Neuronal stem cell (in vitro differentiated cells): ENCODE measurements at regions not wholly inside any gene's neighbourhood (a gene's known extent, or its start where the extent isn't known, plus 50 kb on each side); places are given as distances from the start of the nearest gene placed in this dataset.
"Not testable (repeated sequence)": the region's sequence is repeated elsewhere in the genome, so short reads cannot be mapped to it uniquely, and the experiment has no call there.

Experiments
- DNase-seq: peaks from one replicate; pipeline ENCODE4 v3.0.0-alpha.2; 2013; ENCODE audit warnings: low spot score
- H2AFZ ChIP-seq: one replicate; pipeline ENCODE4 v1.6.1; 2013; ENCODE audit warnings: mild to moderate bottlenecking, low read length, inconsistent platforms
- H2AK5ac ChIP-seq: 2 replicates; pipeline ENCODE4 v1.6.1; 2013; ENCODE audit warnings: low read depth, mild to moderate bottlenecking, inconsistent platforms, low read length, moderate library complexity, mixed read lengths
- H2BK120ac ChIP-seq: 2 replicates; pipeline ENCODE4 v1.6.1; 2013; ENCODE audit warnings: low read depth, mild to moderate bottlenecking, inconsistent platforms, low read length, moderate library complexity, mixed read lengths
- H2BK12ac ChIP-seq: one replicate; pipeline ENCODE4 v1.6.1; 2013; ENCODE audit warnings: low read length, inconsistent platforms
- H2BK15ac ChIP-seq: 2 replicates; pipeline ENCODE4 v1.6.1; 2013; ENCODE audit warnings: mild to moderate bottlenecking, low read length, inconsistent platforms, mixed read lengths
- H2BK5ac ChIP-seq: one replicate; pipeline ENCODE4 v1.6.1; 2013; ENCODE audit warnings: inconsistent platforms, mild to moderate bottlenecking, low read length, moderate library complexity
- H3K14ac ChIP-seq: one replicate; pipeline ENCODE4 v1.6.1; 2013; ENCODE audit warnings: low read length, inconsistent platforms
- H3K18ac ChIP-seq: 2 replicates; pipeline ENCODE4 v1.6.1; 2013; ENCODE audit warnings: low read length, inconsistent platforms
- H3K23ac ChIP-seq: 2 replicates; pipeline ENCODE4 v1.6.1; 2013; ENCODE audit warnings: low read depth, mild to moderate bottlenecking, mixed read lengths, low read length, inconsistent platforms; ENCODE audit not compliant: poor library complexity
- H3K27ac ChIP-seq: replicated peaks from 3 replicates; pipeline ENCODE4 v1.5.1; 2013; ENCODE audit warnings: low read length, inconsistent platforms
- H3K27me3 ChIP-seq, 3 experiments: 2 replicates each; pipeline ENCODE4 v1.6.1; 2013; ENCODE audit warnings: low read length in 3 of 3, mild to moderate bottlenecking in 2 of 3, inconsistent platforms in 1 of 3, low read depth in 1 of 3, mixed read lengths in 1 of 3, moderate library complexity in 1 of 3; ENCODE audit not compliant: control insufficient read depth in 3 of 3, insufficient read depth in 3 of 3
- H3K36me3 ChIP-seq, 2 donors: replicated peaks in 1 of 2; 2 replicates each; pipeline ENCODE4 v1.6.1; 2013; ENCODE audit warnings: low read length in 2 of 2; ENCODE audit not compliant: control insufficient read depth in 2 of 2, insufficient read depth in 2 of 2
- H3K4ac ChIP-seq: 2 replicates; pipeline ENCODE4 v1.6.1; 2013; ENCODE audit warnings: inconsistent platforms, mild to moderate bottlenecking, low read length, moderate library complexity
- H3K4me1 ChIP-seq, 2 donors: 1 replicate in 1 of 2; 2 replicates in 1 of 2; pipeline ENCODE4 v1.6.1; 2013; ENCODE audit warnings: low read length in 2 of 2, low read depth in 1 of 2; ENCODE audit not compliant: control insufficient read depth in 2 of 2, insufficient read depth in 1 of 2
- H3K4me2 ChIP-seq: one replicate; pipeline ENCODE4 v1.6.1; 2013; ENCODE audit warnings: mild to moderate bottlenecking, low read length, inconsistent platforms; ENCODE audit not compliant: insufficient read depth, poor library complexity, severe bottlenecking
- H3K4me3 ChIP-seq, 2 donors: 2 replicates each; pipeline ENCODE4 v1.5.1; 2013; ENCODE audit warnings: low read length in 2 of 2, mild to moderate bottlenecking in 2 of 2, inconsistent platforms in 1 of 2, moderate library complexity in 1 of 2
- H3K79me1 ChIP-seq: one replicate; pipeline ENCODE4 v1.6.1; 2013; ENCODE audit warnings: low read depth, mild to moderate bottlenecking, inconsistent platforms, low read length, moderate library complexity
- H3K9ac ChIP-seq: one replicate; pipeline ENCODE4 v1.6.1; 2013; ENCODE audit warnings: mild to moderate bottlenecking, low read depth, low read length, inconsistent platforms; ENCODE audit not compliant: poor library complexity
- H3K9me3 ChIP-seq, 2 donors: replicated peaks in 1 of 2; 2 replicates each; pipeline versions ENCODE3 to v1.6.1; 2013; ENCODE audit warnings: low read length in 2 of 2, mild to moderate bottlenecking in 2 of 2, inconsistent platforms in 1 of 2, low read depth in 1 of 2, mixed read lengths in 1 of 2, moderate library complexity in 1 of 2; ENCODE audit not compliant: control insufficient read depth in 2 of 2, insufficient read depth in 1 of 2
- H4K8ac ChIP-seq: one replicate; pipeline ENCODE4 v1.6.1; 2013; ENCODE audit warnings: low read depth, mild to moderate bottlenecking, inconsistent platforms, low read length, moderate library complexity
- H4K91ac ChIP-seq: one replicate; pipeline ENCODE4 v1.6.1; 2013; ENCODE audit warnings: low read length, low read depth, mild to moderate bottlenecking, inconsistent platforms; ENCODE audit not compliant: poor library complexity
- WGBS, 2 donors: extraction: QIAGEN DNeasy Blood & Tissue Kit; methylation state at CpG; one replicate each; pipeline ENCODE4 v1.1.7; 2013; ENCODE audit warnings: missing lambda C conversion rate in 2 of 2, mixed read lengths in 1 of 2; ENCODE audit not compliant: insufficient read length in 2 of 2, insufficient replicate concordance in 1 of 2; ENCODE audit errors: extremely low coverage in 2 of 2; 5-methylcytosine and 5-hydroxymethylcytosine counted together

- H3K36me3 ChIP-seq: no peaks in the 10 kb centered on the region
- H3K79me1 ChIP-seq: no peaks in the 10 kb centered on the region
- H2BK12ac ChIP-seq: no peak overlapping the region
- H3K27ac ChIP-seq: no peak overlapping the region
- H2AK5ac ChIP-seq: no peak overlapping the region
- H3K27me3 ChIP-seq: no peaks in the 10 kb centered on the region
- no peak overlapping the region for H4K8ac ChIP-seq
- H2BK120ac ChIP-seq: no peak overlapping the region
- H3K18ac ChIP-seq: no peak overlapping the region
- no peak overlapping the region for H2BK15ac ChIP-seq
- no peak overlapping the region for H2AFZ ChIP-seq
- no peak overlapping the region for H4K91ac ChIP-seq
- no peak overlapping the region for H3K14ac ChIP-seq
- WGBS, 2 donors: no CpG with 5 or more reads among the region's 6 CpGs
- H2BK5ac ChIP-seq: no peak overlapping the region
- H3K9me3 ChIP-seq: no peaks in the 10 kb centered on the region
- no peak overlapping the region for H3K4me3 ChIP-seq
- H3K4me1 ChIP-seq: no peaks in the 10 kb centered on the region
- no peak overlapping the region for H3K23ac ChIP-seq
- DNase-seq: no peak
- H3K9ac ChIP-seq: no peak overlapping the region
- H3K4me2 ChIP-seq: no peak overlapping the region
- no peak overlapping the region for H3K4ac ChIP-seq
These were observed 152.9 kb upstream of the DAB1 start for GRCh38 chr1:57576756-57577155.

- Histone ChIP-seq H3K23ac (no peak overlapping the region), H3K4me2 (no peak overlapping the region)
These were observed 148.2 kb upstream of the DAB1 start for GRCh38 chr1:57572016-57572415.

DNA sequence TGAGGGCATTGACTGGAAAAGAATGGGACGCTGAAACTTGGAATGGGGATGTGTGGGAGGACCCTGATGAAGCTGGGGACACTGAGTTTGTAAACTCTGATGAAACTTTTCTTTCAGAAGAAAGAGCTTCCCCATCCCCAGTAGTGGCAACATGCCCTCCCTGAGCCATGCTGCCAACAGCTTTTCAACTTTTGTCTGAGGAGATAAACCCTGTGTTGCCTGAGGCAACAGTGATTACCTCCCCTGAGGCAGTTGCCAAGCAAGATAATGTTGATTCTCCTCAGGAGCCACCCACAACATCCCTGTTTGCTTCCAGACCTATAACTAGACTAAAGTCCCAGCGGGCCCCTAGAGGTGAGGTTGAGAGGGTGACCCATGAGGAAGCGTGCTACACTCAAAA lies 134.2 kb upstream of the DAB1 start:
- H3K27ac ChIP-seq, H3K4ac ChIP-seq, H4K8ac ChIP-seq, H4K91ac ChIP-seq, H3K4me1 ChIP-seq, DNase-seq, H3K23ac ChIP-seq, H2BK120ac ChIP-seq, H2BK12ac ChIP-seq, H3K14ac ChIP-seq, H3K27me3 ChIP-seq, H2BK15ac ChIP-seq, H3K9me3 ChIP-seq, H3K36me3 ChIP-seq, H3K18ac ChIP-seq, H3K9ac ChIP-seq, H3K4me2 ChIP-seq, H2BK5ac ChIP-seq, H3K79me1 ChIP-seq, H2AFZ ChIP-seq, H3K4me3 ChIP-seq, H2AK5ac ChIP-seq: not testable (repeated sequence)
- no CpG with 5 or more reads among the region's 3 CpGs for WGBS, 2 donors

More at GRCh38 chr1:57572016-57572415, 148.2 kb upstream of the DAB1 start:
- H3K18ac ChIP-seq: no peak overlapping the region
- WGBS, 2 donors: no CpG with 5 or more reads among the region's 4 CpGs
- no peaks in the 10 kb centered on the region for H3K36me3 ChIP-seq
- H2AK5ac ChIP-seq: no peak overlapping the region
- no peak overlapping the region for H3K4ac ChIP-seq
- no peak overlapping the region for H2BK15ac ChIP-seq
- no peak for DNase-seq
- H2BK120ac ChIP-seq: no peak overlapping the region
- H2BK12ac ChIP-seq: no peak overlapping the region
- no peaks in the 10 kb centered on the region for H3K79me1 ChIP-seq
- H3K27me3 ChIP-seq: no peaks in the 10 kb centered on the region
- no peak overlapping the region for H3K27ac ChIP-seq
- H3K4me3 ChIP-seq: no peak overlapping the region
- H3K9me3 ChIP-seq: no peaks in the 10 kb centered on the region
- H3K4me1 ChIP-seq: no peaks in the 10 kb centered on the region
- no peak overlapping the region for H3K9ac ChIP-seq
- H4K91ac ChIP-seq: no peak overlapping the region
- H2BK5ac ChIP-seq: no peak overlapping the region
- H2AFZ ChIP-seq: no peak overlapping the region
- H4K8ac ChIP-seq: no peak overlapping the region
- H3K14ac ChIP-seq: no peak overlapping the region

- Histone ChIP-seq H2AK5ac (no peak overlapping the region), H3K14ac (no peak overlapping the region), H3K9me3 (no peaks in the 10 kb centered on the region), H4K91ac (no peak overlapping the region), H3K9ac (no peak overlapping the region), H3K4me2 (no peak overlapping the region), H4K8ac (no peak overlapping the region), H3K18ac (no peak overlapping the region), H3K27ac (no peak overlapping the region), H3K27me3 (no peaks in the 10 kb centered on the region), H3K4ac (no peak overlapping the region), H2BK15ac (no peak overlapping the region), H3K23ac (no peak overlapping the region), H2BK12ac (no peak overlapping the region), H3K4me3 (no peak overlapping the region), H3K36me3 (no peaks in the 10 kb centered on the region), H2BK120ac (no peak overlapping the region), H2BK5ac (no peak overlapping the region), H3K4me1 (no peaks in the 10 kb centered on the region), H2AFZ (no peak overlapping the region), H3K79me1 (no peaks in the 10 kb centered on the region)
- WGBS, 2 donors: no CpG with 5 or more reads among the region's 5 CpGs
- no peak for DNase-seq
These were observed 129.8 kb upstream of the DAB1 start for GRCh38 chr1:57553666-57554065.
